WTC11 (cell line): ENCODE measurements at regions not wholly inside any gene's neighbourhood (a gene's known extent, or its start where the extent isn't known, plus 50 kb on each side); places are given as distances from the start of the nearest gene placed in this dataset.

Experiments
- ATAC-seq: fragments of 200-7000 bp; cut with Tn5 transposase; 2 replicates; pipeline ENCODE4 v1.10.0; 2021; ENCODE audit warnings: mild to moderate bottlenecking, moderate library complexity
- CTCF ChIA-PET: fragments of 300-600 bp; sonication (Branson Sonifier 250); formaldehyde crosslinking; loops from one replicate; lab custom pipeline; 2021; ENCODE audit warnings: antibody characterized with exemption; lab: Charles Lee
- POLR2A ChIA-PET: fragments of 350-600 bp; sonication (Branson Sonifier 250); formaldehyde crosslinking; loops from one replicate; lab custom pipeline; 2021; ENCODE audit warnings: antibody characterized with exemption; lab: Charles Lee
- DNase-seq: peaks from one replicate; pipeline ENCODE4 v3.0.0; 2021; ENCODE audit warnings: low spot score
- H3K27ac Mint-ChIP-seq: 2 replicates; pipeline ENCODE4 v1.8.0; 2021; ENCODE audit warnings: mixed read lengths
- H3K27me3 Mint-ChIP-seq: 2 replicates; pipeline ENCODE4 v1.8.0; 2021; ENCODE audit warnings: low read depth, mild to moderate bottlenecking, moderate library complexity, mixed read lengths
- H3K36me3 Mint-ChIP-seq: 2 replicates; pipeline ENCODE4 v1.8.0; 2021; ENCODE audit warnings: mixed read lengths
- H3K4me1 Mint-ChIP-seq: 2 replicates; pipeline ENCODE4 v1.8.0; 2022; ENCODE audit warnings: mixed read lengths
- H3K4me3 Mint-ChIP-seq: 2 replicates; pipeline ENCODE4 v1.8.0; 2021; ENCODE audit warnings: mild to moderate bottlenecking, moderate library complexity, mixed read lengths
- H3K9me3 Mint-ChIP-seq: 2 replicates; pipeline ENCODE4 v1.8.0; 2021; ENCODE audit warnings: mixed read lengths
- ARID4B ChIP-seq: sonication (generic); formaldehyde crosslinking; IDR thresholded peaks from 2 replicates; pipeline ENCODE4 v1.8.0; 2023; ENCODE audit warnings: missing genetic modification reagents, mild to moderate bottlenecking, borderline replicate concordance
- CREB1 ChIP-seq: sonication (generic); formaldehyde crosslinking; IDR thresholded peaks from 2 replicates; pipeline ENCODE4 v1.8.0; 2023; ENCODE audit warnings: mild to moderate bottlenecking, missing genetic modification reagents
- EMX1 ChIP-seq: fragments of 250-450 bp; sonication (Bioruptor Pico); IDR thresholded peaks from 2 replicates; pipeline ENCODE4 v1.8.0; 2021; ENCODE audit warnings: mild to moderate bottlenecking
- ESRRA ChIP-seq: sonication (generic); formaldehyde crosslinking; IDR thresholded peaks from 2 replicates; pipeline ENCODE4 v1.8.1; 2022; ENCODE audit warnings: mild to moderate bottlenecking, missing genetic modification reagents, borderline replicate concordance
- FOXK1 ChIP-seq: sonication (generic); formaldehyde crosslinking; IDR thresholded peaks from 2 replicates; pipeline ENCODE4 v1.8.0; 2022; ENCODE audit warnings: mild to moderate bottlenecking, moderate library complexity, missing genetic modification reagents
- FOXP1 ChIP-seq: sonication (generic); formaldehyde crosslinking; IDR thresholded peaks from 2 replicates; pipeline ENCODE4 v1.8.0; 2022; ENCODE audit warnings: missing genetic modification reagents, mild to moderate bottlenecking, moderate library complexity, borderline replicate concordance
- IRF2 ChIP-seq: sonication (generic); formaldehyde crosslinking; IDR thresholded peaks from 2 replicates; pipeline ENCODE4 v1.8.0; 2022; ENCODE audit warnings: low read depth, missing genetic modification reagents, borderline replicate concordance
- JUN ChIP-seq: sonication (generic); formaldehyde crosslinking; IDR thresholded peaks from 2 replicates; pipeline ENCODE4 v1.8.0; 2023; ENCODE audit warnings: mild to moderate bottlenecking, missing genetic modification reagents
- KAT7 ChIP-seq: sonication (generic); formaldehyde crosslinking; IDR thresholded peaks from 2 replicates; pipeline ENCODE4 v1.8.1; 2023; ENCODE audit warnings: missing genetic modification reagents, mild to moderate bottlenecking, borderline replicate concordance
- NR3C1 ChIP-seq: sonication (generic); formaldehyde crosslinking; conservative IDR thresholded peaks from 2 replicates; pipeline ENCODE4 v1.8.1; 2023; ENCODE audit warnings: low read depth, mild to moderate bottlenecking, missing genetic modification reagents
- OVOL2 ChIP-seq: fragments of 250-450 bp; sonication (Bioruptor Pico); IDR thresholded peaks from 2 replicates; pipeline ENCODE4 v1.9.0; 2021; ENCODE audit warnings: mild to moderate bottlenecking, borderline replicate concordance
- SMAD4 ChIP-seq: sonication (generic); formaldehyde crosslinking; IDR thresholded peaks from 2 replicates; pipeline ENCODE4 v1.8.0; 2022; ENCODE audit warnings: mild to moderate bottlenecking, missing genetic modification reagents
- TCF7 ChIP-seq: sonication (generic); formaldehyde crosslinking; IDR thresholded peaks from 2 replicates; pipeline ENCODE4 v1.8.0; 2022; ENCODE audit warnings: mild to moderate bottlenecking, low read depth, missing genetic modification reagents, moderate library complexity
- ZNF317 ChIP-seq: sonication (generic); formaldehyde crosslinking; IDR thresholded peaks from 2 replicates; pipeline ENCODE4 v1.8.1; 2023; ENCODE audit warnings: low read depth, mild to moderate bottlenecking, moderate library complexity, missing genetic modification reagents, borderline replicate concordance
- TF ChIP-seq, protein P1 (sequence below): fragments of 250-450 bp; sonication (Bioruptor Pico); IDR thresholded peaks from 2 replicates; pipeline ENCODE4 v1.9.0; 2021; ENCODE audit warnings: mild to moderate bottlenecking
- TF ChIP-seq, protein P2 (sequence below): sonication (generic); formaldehyde crosslinking; IDR thresholded peaks from 2 replicates; pipeline ENCODE4 v1.8.1; 2022; ENCODE audit warnings: low read depth, missing genetic modification reagents, borderline replicate concordance
- TF ChIP-seq, protein P3 (sequence below): sonication (generic); formaldehyde crosslinking; IDR thresholded peaks from 2 replicates; pipeline ENCODE4 v1.8.0; 2022; ENCODE audit warnings: mild to moderate bottlenecking, missing genetic modification reagents
- TF ChIP-seq, protein P4 (sequence below): sonication (generic); formaldehyde crosslinking; IDR thresholded peaks from 2 replicates; pipeline ENCODE4 v1.8.1; 2023; ENCODE audit warnings: mild to moderate bottlenecking, missing genetic modification reagents, borderline replicate concordance

GRCh38 chr13:27853335-27853734, 61.1 kb downstream of the GSX1 start:
- Mint-ChIP-seq H3K4me3 (no peak overlapping the region), H3K9me3 (no peaks in the 10 kb centered on the region), H3K4me1 (peaks cover 19% of the 10 kb centered on the region), H3K27me3 (peaks cover 8% of the 10 kb centered on the region), H3K36me3 (no peaks in the 10 kb centered on the region), H3K27ac (no peak overlapping the region)
- no peak for DNase-seq
- no peak for TF ChIP-seq JUN (CRISPR knock-in tag)
- no peak for TF ChIP-seq SMAD4
- TF ChIP-seq FOXK1 (CRISPR knock-in tag) = no peak
- TF ChIP-seq, protein P1, sequence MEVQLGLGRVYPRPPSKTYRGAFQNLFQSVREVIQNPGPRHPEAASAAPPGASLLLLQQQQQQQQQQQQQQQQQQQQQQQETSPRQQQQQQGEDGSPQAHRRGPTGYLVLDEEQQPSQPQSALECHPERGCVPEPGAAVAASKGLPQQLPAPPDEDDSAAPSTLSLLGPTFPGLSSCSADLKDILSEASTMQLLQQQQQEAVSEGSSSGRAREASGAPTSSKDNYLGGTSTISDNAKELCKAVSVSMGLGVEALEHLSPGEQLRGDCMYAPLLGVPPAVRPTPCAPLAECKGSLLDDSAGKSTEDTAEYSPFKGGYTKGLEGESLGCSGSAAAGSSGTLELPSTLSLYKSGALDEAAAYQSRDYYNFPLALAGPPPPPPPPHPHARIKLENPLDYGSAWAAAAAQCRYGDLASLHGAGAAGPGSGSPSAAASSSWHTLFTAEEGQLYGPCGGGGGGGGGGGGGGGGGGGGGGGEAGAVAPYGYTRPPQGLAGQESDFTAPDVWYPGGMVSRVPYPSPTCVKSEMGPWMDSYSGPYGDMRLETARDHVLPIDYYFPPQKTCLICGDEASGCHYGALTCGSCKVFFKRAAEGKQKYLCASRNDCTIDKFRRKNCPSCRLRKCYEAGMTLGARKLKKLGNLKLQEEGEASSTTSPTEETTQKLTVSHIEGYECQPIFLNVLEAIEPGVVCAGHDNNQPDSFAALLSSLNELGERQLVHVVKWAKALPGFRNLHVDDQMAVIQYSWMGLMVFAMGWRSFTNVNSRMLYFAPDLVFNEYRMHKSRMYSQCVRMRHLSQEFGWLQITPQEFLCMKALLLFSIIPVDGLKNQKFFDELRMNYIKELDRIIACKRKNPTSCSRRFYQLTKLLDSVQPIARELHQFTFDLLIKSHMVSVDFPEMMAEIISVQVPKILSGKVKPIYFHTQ (CRISPR knock-in tag) = no peak
- CTCF ChIA-PET = interaction anchor here (1.2 kb wide), 1 partner anchor 27 kb away, joined by 4 read pairs; no protein-coding TSS in a partner anchor
- POLR2A ChIA-PET = no interaction called here
- no peak for ATAC-seq

- H3K36me3 Mint-ChIP-seq = no peaks in the 10 kb centered on the region
- peaks cover 8% of the 10 kb centered on the region for H3K27me3 Mint-ChIP-seq
- ATAC-seq (no peak), DNase-seq (no peak)
- H3K9me3 Mint-ChIP-seq = no peaks in the 10 kb centered on the region
- ChIA-PET POLR2A (no interaction called here), CTCF (interaction anchor here (1.2 kb wide), 2 partner anchors 27 to 100 kb away, joined by 3 to 4 read pairs; no protein-coding TSS in a partner anchor)
- peaks cover 19% of the 10 kb centered on the region for H3K4me1 Mint-ChIP-seq
- H3K27ac Mint-ChIP-seq = no peak overlapping the region
- H3K4me3 Mint-ChIP-seq = no peak overlapping the region
- TF ChIP-seq ZNF317 = no peak
- TF ChIP-seq TCF7 (CRISPR knock-in tag) = no peak
- TF ChIP-seq SMAD4 = no peak
- TF ChIP-seq OVOL2 (CRISPR knock-in tag) = no peak
- TF ChIP-seq, protein P2, sequence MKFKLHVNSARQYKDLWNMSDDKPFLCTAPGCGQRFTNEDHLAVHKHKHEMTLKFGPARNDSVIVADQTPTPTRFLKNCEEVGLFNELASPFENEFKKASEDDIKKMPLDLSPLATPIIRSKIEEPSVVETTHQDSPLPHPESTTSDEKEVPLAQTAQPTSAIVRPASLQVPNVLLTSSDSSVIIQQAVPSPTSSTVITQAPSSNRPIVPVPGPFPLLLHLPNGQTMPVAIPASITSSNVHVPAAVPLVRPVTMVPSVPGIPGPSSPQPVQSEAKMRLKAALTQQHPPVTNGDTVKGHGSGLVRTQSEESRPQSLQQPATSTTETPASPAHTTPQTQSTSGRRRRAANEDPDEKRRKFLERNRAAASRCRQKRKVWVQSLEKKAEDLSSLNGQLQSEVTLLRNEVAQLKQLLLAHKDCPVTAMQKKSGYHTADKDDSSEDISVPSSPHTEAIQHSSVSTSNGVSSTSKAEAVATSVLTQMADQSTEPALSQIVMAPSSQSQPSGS = no peak
- TF ChIP-seq, protein P3, sequence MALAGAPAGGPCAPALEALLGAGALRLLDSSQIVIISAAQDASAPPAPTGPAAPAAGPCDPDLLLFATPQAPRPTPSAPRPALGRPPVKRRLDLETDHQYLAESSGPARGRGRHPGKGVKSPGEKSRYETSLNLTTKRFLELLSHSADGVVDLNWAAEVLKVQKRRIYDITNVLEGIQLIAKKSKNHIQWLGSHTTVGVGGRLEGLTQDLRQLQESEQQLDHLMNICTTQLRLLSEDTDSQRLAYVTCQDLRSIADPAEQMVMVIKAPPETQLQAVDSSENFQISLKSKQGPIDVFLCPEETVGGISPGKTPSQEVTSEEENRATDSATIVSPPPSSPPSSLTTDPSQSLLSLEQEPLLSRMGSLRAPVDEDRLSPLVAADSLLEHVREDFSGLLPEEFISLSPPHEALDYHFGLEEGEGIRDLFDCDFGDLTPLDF (CRISPR knock-in tag) = no peak
- TF ChIP-seq KAT7 (CRISPR knock-in tag) = no peak
- TF ChIP-seq FOXP1 (CRISPR knock-in tag) = no peak
- TF ChIP-seq ESRRA (CRISPR knock-in tag) = no peak
- no peak for TF ChIP-seq EMX1 (CRISPR knock-in tag)
- TF ChIP-seq, protein P1 (CRISPR knock-in tag) = no peak
- TF ChIP-seq CREB1 (CRISPR knock-in tag) = no peak
- no peak for TF ChIP-seq IRF2 (CRISPR knock-in tag)
- no peak for TF ChIP-seq ARID4B (CRISPR knock-in tag)
- TF ChIP-seq NR3C1 = no peak
- TF ChIP-seq, protein P4, sequence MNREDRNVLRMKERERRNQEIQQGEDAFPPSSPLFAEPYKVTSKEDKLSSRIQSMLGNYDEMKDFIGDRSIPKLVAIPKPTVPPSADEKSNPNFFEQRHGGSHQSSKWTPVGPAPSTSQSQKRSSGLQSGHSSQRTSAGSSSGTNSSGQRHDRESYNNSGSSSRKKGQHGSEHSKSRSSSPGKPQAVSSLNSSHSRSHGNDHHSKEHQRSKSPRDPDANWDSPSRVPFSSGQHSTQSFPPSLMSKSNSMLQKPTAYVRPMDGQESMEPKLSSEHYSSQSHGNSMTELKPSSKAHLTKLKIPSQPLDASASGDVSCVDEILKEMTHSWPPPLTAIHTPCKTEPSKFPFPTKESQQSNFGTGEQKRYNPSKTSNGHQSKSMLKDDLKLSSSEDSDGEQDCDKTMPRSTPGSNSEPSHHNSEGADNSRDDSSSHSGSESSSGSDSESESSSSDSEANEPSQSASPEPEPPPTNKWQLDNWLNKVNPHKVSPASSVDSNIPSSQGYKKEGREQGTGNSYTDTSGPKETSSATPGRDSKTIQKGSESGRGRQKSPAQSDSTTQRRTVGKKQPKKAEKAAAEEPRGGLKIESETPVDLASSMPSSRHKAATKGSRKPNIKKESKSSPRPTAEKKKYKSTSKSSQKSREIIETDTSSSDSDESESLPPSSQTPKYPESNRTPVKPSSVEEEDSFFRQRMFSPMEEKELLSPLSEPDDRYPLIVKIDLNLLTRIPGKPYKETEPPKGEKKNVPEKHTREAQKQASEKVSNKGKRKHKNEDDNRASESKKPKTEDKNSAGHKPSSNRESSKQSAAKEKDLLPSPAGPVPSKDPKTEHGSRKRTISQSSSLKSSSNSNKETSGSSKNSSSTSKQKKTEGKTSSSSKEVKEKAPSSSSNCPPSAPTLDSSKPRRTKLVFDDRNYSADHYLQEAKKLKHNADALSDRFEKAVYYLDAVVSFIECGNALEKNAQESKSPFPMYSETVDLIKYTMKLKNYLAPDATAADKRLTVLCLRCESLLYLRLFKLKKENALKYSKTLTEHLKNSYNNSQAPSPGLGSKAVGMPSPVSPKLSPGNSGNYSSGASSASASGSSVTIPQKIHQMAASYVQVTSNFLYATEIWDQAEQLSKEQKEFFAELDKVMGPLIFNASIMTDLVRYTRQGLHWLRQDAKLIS (CRISPR knock-in tag) = no peak
Measured at GRCh38 chr13:27853861-27854260, 61.6 kb downstream of the GSX1 start.
